GM21576 (cell line): ENCODE measurements at regions not wholly inside any gene's neighbourhood (a gene's known extent, or its start where the extent isn't known, plus 50 kb on each side); places are given as distances from the start of the nearest gene placed in this dataset.
"Not testable (repeated sequence)": the region's sequence is repeated elsewhere in the genome, so short reads cannot be mapped to it uniquely, and the experiment has no call there.

Experiments
- ATAC-seq: cut with Tn5 transposase; IDR thresholded peaks from one replicate; pipeline ENCODE4 v1.9.1; 2021; ENCODE audit warnings: mild to moderate bottlenecking, moderate library complexity; ENCODE audit not compliant: unreplicated experiment

- ATAC-seq, result no peak
These were observed 329.3 kb upstream of the DCN start for GRCh38 chr12:91511795-91512420.

- ATAC-seq, result no peak
These were observed 325.1 kb upstream of the DCN start for GRCh38 chr12:91507754-91508153.

GRCh38 chr12:91506452-91506851 lies 323.8 kb upstream of the DCN start:
- no peak for ATAC-seq

GRCh38 chr12:91505006-91505405 lies 322.4 kb upstream of the DCN start:
- ATAC-seq, result no peak

- ATAC-seq, result no peak
These were observed 319.6 kb upstream of the DCN start for GRCh38 chr12:91502208-91502607.

- no peak for ATAC-seq
These were observed 313.7 kb upstream of the DCN start for GRCh38 chr12:91496337-91496736.

- ATAC-seq, result no peak
These were observed 310.7 kb upstream of the DCN start for GRCh38 chr12:91493308-91493707.

GRCh38 chr12:91492648-91493047 lies 310.0 kb upstream of the DCN start:
- no peak for ATAC-seq

GRCh38 chr12:91490667-91491311 lies 308.2 kb upstream of the DCN start:
- no peak for ATAC-seq

GRCh38 chr12:91483471-91483985 lies 300.9 kb upstream of the DCN start:
- ATAC-seq, result no peak

- no peak for ATAC-seq
These were observed 299.6 kb upstream of the DCN start for GRCh38 chr12:91482231-91482630.

- ATAC-seq, result no peak
These were observed 295.9 kb upstream of the DCN start for GRCh38 chr12:91478500-91478899.

- no peak for ATAC-seq
These were observed 285.1 kb upstream of the DCN start for GRCh38 chr12:91467686-91468085.

- ATAC-seq, result no peak
These were observed 278.4 kb upstream of the DCN start for GRCh38 chr12:91461061-91461460.

- ATAC-seq, result no peak
These were observed 277.9 kb upstream of the DCN start for GRCh38 chr12:91460469-91460868.

- no peak for ATAC-seq
These were observed 272.7 kb upstream of the DCN start for GRCh38 chr12:91455321-91455720.

- ATAC-seq, result no peak
These were observed 271.6 kb upstream of the DCN start for GRCh38 chr12:91454179-91454578.

- not testable (repeated sequence) for ATAC-seq
These were observed 269.8 kb upstream of the DCN start for GRCh38 chr12:91452464-91452863.

- no peak for ATAC-seq
These were observed 259.7 kb upstream of the DCN start for GRCh38 chr12:91441993-91442952.

- ATAC-seq, result no peak
These were observed 258.6 kb upstream of the DCN start for GRCh38 chr12:91441246-91441645.

- ATAC-seq, result no peak
These were observed 251.5 kb upstream of the DCN start for GRCh38 chr12:91434081-91434480.

GRCh38 chr12:91432755-91433154 lies 250.1 kb upstream of the DCN start:
- ATAC-seq, result no peak
